Left lung (tissue), 4 donors: ENCODE measurements at regions not wholly inside any gene's neighbourhood (a gene's known extent, or its start where the extent isn't known, plus 50 kb on each side); places are given as distances from the start of the nearest gene placed in this dataset.
A peak's percentile ranks its signal among the peaks of the same experiment; 100 is the strongest.

ENCODE experiments used
- ATAC-seq: fragments of 200-7000 bp; cut with Tn5 transposase; one replicate; pipeline ENCODE4 v1.9.1; 2020; ENCODE audit warnings: moderate library complexity
- DNase-seq, 4 donors: peaks; one replicate each; pipeline ENCODE4 v3.0.0-alpha.2; 2013 to 2020
- H3K27ac ChIP-seq, 2 donors: fragments of 200-600 bp; sonication (generic) in 1 of 2; one replicate each; pipeline versions ENCODE4 v1.5.0 to v1.8.0; 2020 to 2021
- H3K27me3 ChIP-seq, 2 donors: fragments of 200-600 bp; sonication (generic) in 1 of 2; one replicate each; pipeline versions ENCODE4 v1.5.0 to v1.8.0; 2020 to 2021
- H3K36me3 ChIP-seq, 2 donors: fragments of 200-600 bp; sonication (generic) in 1 of 2; one replicate each; pipeline versions ENCODE4 v1.5.0 to v1.8.0; 2020 to 2021
- H3K4me1 ChIP-seq, 2 donors: fragments of 200-600 bp; one replicate each; pipeline ENCODE4 v1.8.0; 2021
- H3K4me3 ChIP-seq, 2 donors: fragments of 200-600 bp; sonication (generic) in 1 of 2; one replicate each; pipeline versions ENCODE4 v1.5.0 to v1.8.0; 2020 to 2021; ENCODE audit warnings: mild to moderate bottlenecking in 1 of 2
- H3K9me3 ChIP-seq, 2 donors: fragments of 200-600 bp; sonication (generic) in 1 of 2; one replicate each; pipeline versions ENCODE4 v1.5.0 to v1.8.0; 2020 to 2021
- intact Hi-C, 2 donors: fragments of 100-400 bp; cut with DNase I; formaldehyde crosslinking; loops; one replicate each; pipeline versions ENCODE4 v1.11.2 to v1.14.2; 2022
- TF ChIP-seq, protein P1 (sequence below), 2 donors: fragments of 200-600 bp; sonication (generic) in 1 of 2; IDR thresholded peaks; one replicate each; pipeline versions ENCODE4 v1.5.0 to v1.8.0; 2021; ENCODE audit warnings: antibody characterized with exemption in 2 of 2
- donor health status: DM: no; HTN: yes; CAD: no.
- donor health status: DM: no; HTN: no; CAD: no.

DNA sequence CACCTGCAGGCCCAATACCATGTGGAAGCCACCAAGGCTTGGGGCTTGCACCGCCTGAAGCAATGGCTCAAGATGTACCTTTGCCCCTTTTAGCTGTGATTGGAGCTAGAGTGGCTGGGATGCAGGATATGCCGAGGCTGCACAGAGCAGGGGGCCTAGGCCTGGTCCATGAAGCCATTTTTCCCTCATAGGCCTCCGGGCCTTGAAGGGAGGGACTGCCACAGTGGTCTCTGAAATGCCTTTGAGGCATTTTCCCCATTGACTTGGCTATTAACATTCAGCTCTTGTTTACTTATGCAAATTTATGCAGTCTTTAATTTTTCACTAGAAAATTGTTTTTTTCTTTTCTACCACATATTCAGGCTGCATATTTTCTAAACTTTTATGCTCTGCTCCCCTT lies 203.2 kb upstream of the HHIP start:
- intact Hi-C loops, result no loop called here
- TF ChIP-seq, protein P1, sequence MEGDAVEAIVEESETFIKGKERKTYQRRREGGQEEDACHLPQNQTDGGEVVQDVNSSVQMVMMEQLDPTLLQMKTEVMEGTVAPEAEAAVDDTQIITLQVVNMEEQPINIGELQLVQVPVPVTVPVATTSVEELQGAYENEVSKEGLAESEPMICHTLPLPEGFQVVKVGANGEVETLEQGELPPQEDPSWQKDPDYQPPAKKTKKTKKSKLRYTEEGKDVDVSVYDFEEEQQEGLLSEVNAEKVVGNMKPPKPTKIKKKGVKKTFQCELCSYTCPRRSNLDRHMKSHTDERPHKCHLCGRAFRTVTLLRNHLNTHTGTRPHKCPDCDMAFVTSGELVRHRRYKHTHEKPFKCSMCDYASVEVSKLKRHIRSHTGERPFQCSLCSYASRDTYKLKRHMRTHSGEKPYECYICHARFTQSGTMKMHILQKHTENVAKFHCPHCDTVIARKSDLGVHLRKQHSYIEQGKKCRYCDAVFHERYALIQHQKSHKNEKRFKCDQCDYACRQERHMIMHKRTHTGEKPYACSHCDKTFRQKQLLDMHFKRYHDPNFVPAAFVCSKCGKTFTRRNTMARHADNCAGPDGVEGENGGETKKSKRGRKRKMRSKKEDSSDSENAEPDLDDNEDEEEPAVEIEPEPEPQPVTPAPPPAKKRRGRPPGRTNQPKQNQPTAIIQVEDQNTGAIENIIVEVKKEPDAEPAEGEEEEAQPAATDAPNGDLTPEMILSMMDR (IDR thresholded peaks at IDR 0.05), result no peak
- Histone ChIP-seq H3K4me3 (no peak overlapping the region), H3K9me3 (peaks cover 0 to 6% of the 10 kb centered on the region in 2 donors), H3K27me3 (no peaks in the 10 kb centered on the region), H3K36me3 (no peaks in the 10 kb centered on the region), H3K27ac (no peak overlapping the region), H3K4me1 (no peaks in the 10 kb centered on the region)
- peak in 1 of 4 donors; percentile 13 for DNase-seq
- ATAC-seq, result no peak

- Histone ChIP-seq H3K9me3 (no peaks in the 10 kb centered on the region), H3K4me3 (no peak overlapping the region), H3K27me3 (no peaks in the 10 kb centered on the region), H3K27ac (no peak overlapping the region), H3K36me3 (no peaks in the 10 kb centered on the region), H3K4me1 (no peaks in the 10 kb centered on the region)
- DNase-seq (no peak), ATAC-seq (peak; percentile 46)
- TF ChIP-seq, protein P1 (IDR thresholded peaks at IDR 0.05), result no peak
- intact Hi-C loops, result no loop called here
Observed at GRCh38 chr4:144449611-144450010, 196.3 kb upstream of the HHIP start.

DNA sequence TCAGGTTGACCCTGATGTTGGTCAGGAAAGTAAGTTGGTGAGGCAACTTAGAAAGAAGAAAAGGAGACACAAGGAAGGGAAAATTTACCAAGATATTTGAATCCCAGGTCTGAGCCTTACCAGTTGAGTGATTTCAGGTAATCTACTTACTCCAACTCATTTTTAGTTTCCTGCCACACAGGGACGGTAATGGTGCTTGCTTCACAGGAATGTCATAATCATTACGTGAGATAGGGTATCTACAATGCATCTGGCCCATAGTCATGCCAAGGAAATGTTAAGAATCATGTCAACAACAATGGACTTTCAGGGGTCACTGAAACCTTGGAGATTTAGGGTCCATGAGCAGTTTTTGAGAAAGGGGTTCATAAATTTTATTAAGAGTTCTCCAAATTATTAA lies 195.4 kb upstream of the HHIP start:
- Histone ChIP-seq H3K36me3 (no peaks in the 10 kb centered on the region), H3K4me1 (no peaks in the 10 kb centered on the region), H3K27me3 (no peaks in the 10 kb centered on the region), H3K4me3 (no peak overlapping the region), H3K27ac (no peak overlapping the region), H3K9me3 (no peaks in the 10 kb centered on the region)
- no peak for DNase-seq
- no peak for ATAC-seq
- TF ChIP-seq, protein P1 (IDR thresholded peaks at IDR 0.05), result no peak
- intact Hi-C loops, result no loop called here

GRCh38 chr4:144451766-144452450 lies 194.0 kb upstream of the HHIP start:
- no peaks in the 10 kb centered on the region for H3K9me3 ChIP-seq
- no peaks in the 10 kb centered on the region for H3K36me3 ChIP-seq
- DNase-seq (peak in 2 of 4 donors; percentile 66 to 78), ATAC-seq (no peak)
- TF ChIP-seq, protein P1 (IDR thresholded peaks at IDR 0.05), result no peak
- H3K4me1 ChIP-seq, result no peaks in the 10 kb centered on the region
- H3K27ac ChIP-seq, result no peak overlapping the region
- H3K4me3 ChIP-seq, result no peak overlapping the region
- intact Hi-C loops, result no loop called here
- no peaks in the 10 kb centered on the region for H3K27me3 ChIP-seq

- Histone ChIP-seq H3K4me1 (no peaks in the 10 kb centered on the region), H3K27ac (no peak overlapping the region), H3K4me3 (no peak overlapping the region), H3K9me3 (no peaks in the 10 kb centered on the region), H3K27me3 (no peaks in the 10 kb centered on the region), H3K36me3 (no peaks in the 10 kb centered on the region)
- DNase-seq, result no peak
- no peak for ATAC-seq
- intact Hi-C loops, result no loop called here
- TF ChIP-seq, protein P1 (IDR thresholded peaks at IDR 0.05), result no peak
Observed at GRCh38 chr4:144456196-144456595, 189.8 kb upstream of the HHIP start.
